ENCODE measurements at regions not wholly inside any gene's neighbourhood (a gene's known extent, or its start where the extent isn't known, plus 50 kb on each side); places are given as distances from the start of the nearest gene placed in this dataset.
A peak's percentile ranks its signal among the peaks of the same experiment; 100 is the strongest.

DNA sequence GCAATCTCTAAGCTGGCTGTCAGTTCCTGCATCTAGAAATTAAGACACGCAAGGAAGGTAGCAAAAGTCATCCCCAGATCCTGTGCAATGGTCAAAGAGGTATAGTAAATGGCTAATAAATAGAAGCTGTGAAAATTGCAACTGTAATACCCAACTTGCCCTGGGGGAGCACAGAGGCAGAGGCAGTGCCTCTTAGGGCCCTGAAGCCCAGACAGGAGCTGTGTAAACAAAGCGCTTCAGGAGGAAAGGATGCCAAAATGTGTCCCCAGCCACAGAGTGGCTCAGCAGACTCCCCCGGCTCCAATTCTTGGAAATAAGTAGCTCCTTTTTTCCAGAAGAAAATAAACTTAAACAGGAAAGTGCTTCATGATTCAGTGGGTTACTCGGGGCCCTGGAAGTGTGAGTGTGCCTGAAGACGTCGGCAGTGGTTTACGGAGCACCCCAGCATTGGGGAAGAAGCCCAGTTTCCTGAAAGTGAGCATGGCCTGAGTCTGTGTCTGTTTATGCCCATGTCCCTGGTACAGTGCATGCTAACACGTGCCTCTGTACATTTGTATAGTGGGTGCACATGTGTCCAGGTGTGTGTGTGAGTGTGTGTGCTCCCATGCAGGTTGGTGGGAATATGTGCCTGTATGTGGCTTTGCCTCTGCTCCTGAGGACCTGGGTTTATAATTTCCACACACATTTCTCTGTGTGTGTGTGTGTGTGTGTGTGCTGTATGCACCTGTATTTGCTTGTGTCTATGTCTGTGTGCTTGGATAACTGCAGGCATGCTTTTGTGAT, 246.7 kb downstream of the MAFB start:
- DNase-seq = peak; percentile 38

DNA sequence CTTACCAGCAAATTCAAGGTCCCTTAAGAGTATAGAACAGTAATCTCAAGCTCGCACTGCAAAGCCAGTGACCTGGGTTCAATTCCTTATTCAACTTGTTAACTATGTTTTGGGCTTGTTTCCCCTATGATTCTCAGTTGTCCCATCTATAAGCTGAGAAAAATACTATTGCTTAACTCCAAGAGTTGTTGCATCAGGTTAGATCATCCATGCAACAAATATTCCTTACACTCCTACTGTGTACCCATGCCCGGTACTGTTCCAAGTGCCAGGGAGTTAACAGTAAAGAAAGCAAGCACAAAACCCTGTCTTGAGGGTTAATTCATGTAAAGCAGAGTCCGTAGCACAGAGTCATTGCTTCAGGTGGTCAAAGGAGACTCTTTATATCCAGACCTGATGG, 247.3 kb downstream of the MAFB start:
- no peak for DNase-seq

- DNase-seq = no peak
Measured at GRCh38 chr20:40438161-40438830, 250.7 kb downstream of the MAFB start.

DNA sequence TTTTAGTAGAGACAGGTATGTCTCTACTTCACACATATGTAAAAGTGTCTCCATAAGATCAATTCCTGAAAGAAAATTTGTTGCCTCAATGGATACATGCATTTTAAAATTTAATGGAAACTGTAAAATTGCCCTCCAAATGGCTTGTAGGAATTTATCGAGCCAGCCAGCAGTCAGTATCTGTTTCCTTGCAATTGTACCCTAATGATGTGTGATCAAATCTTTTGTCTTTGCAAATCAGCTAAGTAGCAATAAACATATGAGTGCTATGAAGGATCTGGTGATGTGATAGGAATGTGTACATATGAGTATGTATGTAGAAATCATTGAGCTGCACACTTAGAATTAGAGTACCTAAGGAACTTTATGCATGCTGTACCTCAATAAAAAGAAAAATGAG, 253.0 kb downstream of the MAFB start:
- DNase-seq = no peak

GRCh38 chr20:40435146-40435895, 253.7 kb downstream of the MAFB start:
- no peak for DNase-seq

- no peak for DNase-seq
Measured at GRCh38 chr20:40434122-40434521, 254.9 kb downstream of the MAFB start.

DNA sequence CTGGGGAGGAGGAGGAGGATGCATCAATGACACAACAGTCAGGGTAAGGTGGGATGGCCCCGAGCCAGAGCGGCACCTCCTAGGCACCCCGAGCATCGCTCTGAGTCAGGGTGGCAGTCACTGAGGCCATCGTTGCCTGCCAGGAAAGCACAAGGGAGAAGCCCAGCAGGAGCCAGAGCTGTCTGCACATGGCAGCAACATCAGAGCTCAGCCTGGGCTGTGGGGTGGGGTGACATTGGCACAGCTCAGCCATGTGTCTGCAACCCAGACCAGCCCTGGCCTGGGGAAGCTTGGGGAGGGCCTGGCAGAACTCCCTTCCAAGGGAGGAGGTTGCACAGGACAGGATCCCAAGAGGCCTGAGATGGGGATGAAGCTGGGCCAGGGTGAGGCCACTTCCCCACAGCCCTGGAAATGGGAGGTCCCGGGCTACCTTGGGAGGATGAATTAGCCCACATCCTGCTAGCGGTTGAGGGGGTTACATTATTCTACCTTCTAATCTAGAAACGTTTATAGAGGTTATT, 255.6 kb downstream of the MAFB start:
- no peak for DNase-seq

DNA sequence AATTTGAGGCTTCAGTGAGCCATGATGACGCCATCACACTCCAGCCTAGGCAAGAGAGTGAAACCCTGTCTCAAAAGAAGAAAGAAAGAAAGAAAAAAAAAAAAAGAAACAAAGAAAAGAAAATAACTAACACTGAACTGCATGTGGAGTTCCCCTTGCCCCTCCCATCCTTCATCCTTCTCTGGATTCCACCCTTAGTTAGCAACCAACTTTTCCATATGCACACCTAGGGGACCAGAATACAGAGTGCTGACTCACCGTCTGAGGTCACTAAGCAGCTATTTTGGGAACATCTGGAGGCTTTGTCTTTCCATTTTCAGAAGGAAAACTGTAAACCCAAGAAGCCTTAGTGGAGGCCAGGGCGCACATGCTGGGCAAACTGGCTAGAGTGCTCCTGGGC, 257.4 kb downstream of the MAFB start:
- no peak for DNase-seq

DNA sequence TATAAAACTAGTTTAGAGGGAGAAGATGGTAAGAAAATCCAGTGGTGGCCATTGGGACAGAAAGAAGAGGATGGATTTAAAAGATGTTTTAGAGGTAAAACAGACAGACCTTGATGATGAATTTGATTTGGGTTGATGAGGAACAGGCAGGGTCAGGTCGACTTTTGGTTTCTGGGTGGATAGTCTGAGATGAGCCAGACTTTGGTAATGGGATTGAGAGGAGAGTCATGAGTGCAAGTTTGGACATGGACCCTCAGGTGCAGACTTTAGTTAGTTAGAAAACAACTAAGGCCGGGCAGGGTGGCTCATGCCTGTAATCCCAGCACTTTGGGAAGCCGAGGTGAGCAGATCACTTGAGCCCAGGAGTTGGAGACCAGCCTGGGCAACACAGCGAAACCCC, 257.9 kb downstream of the MAFB start:
- no peak for DNase-seq

GRCh38 chr20:40427026-40427425, 262.0 kb downstream of the MAFB start:
- no peak for DNase-seq

GRCh38 chr20:40424695-40425094, 264.3 kb downstream of the MAFB start:
- DNase-seq = no peak

GRCh38 chr20:40422656-40423055, 266.4 kb downstream of the MAFB start:
- DNase-seq = no peak

GRCh38 chr20:40416274-40416673, 272.8 kb downstream of the MAFB start:
- no peak for DNase-seq

DNA sequence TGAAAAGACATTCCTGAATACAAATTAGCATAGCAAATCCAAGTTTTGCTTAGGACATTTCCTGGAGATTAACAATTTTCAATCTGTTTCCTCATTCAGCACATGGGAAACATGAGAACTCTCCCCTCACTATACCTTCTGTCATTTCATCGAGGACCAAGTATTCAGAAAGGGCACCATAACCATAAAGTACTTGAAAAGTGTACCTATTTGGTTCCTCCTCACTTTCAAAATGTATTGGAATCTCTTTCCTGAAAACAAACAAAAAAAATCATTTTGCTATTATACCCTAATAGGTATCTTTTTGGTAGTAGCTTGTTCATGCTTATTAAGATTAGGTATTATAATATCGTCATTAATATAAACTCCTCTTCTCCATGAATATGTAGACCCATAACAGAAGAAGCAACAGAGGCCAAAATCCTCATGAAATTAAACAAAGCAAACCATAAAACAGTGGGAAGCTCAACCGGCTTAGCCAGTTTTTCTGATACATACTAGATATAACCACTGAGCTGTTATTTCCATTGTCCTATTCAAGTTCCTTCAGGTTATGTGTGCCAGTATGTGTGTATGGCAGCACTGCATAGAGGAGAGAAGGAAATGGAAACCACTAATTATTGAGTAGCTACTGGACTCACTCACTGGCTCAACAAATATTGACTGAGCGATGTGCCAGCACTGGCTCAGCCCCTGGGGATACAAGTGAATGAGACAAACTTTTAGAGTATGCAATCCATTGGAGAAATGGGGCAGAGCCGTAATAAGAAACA, 274.0 kb downstream of the MAFB start:
- DNase-seq = peak; percentile 29

DNA sequence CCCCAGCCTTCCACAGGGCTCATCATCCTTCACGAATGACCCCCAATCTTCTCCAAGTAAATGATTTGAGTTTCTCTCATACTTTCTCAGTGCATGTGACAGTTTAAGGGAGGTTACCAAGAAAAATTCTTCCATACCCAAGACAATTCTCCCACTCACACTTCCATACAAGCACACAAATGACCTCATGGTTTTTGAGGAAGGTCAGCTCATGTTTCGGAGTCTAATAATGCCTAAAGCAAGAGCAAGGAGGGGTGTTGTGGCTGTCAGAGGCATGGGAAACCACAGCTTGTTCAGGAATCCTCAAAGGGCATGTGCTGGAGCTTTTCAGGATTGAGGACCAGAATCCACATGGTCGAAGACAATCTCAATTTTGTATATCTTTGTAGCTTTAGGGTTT, 279.0 kb downstream of the MAFB start:
- DNase-seq = no peak

DNA sequence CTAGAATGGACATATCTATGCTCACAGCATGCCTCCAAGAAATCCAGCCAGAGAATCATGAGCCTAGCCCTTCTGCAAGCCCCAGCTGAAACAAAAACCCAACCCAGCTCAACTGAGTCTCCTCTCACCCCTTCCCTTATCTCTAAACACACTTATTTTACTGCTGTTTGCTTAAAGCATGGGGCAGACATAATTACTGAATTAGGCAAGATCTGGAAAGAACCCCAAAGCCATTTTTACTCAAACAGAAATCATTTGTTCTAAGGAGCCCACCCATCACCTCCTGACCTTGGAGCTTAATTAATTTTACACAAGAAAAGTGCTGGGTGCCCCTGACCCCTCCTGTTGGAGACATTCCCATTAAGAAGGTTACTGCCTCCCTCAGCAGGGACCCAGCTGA, 291.6 kb downstream of the MAFB start:
- no peak for DNase-seq

GRCh38 chr20:40393197-40394079, 295.6 kb downstream of the MAFB start:
- no peak for DNase-seq

DNA sequence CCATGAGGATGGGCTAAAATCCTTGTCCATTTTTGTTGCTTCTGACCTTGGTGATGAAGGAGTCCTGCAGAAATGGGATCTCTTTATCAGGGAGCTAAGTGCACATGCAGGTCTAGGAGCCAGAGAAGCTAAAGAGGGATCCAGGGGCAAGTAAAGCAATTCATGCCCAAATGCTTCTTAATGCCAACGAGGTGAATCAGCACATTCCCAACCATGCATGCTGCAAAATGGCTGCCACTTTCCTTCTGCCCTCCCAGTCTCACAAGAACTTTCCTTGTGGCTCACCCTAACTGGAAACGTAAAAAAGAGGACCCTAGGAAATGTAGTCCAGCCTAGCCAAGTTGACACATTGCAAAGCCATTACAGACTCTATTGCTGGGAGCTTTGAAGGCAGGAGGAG, 298.4 kb downstream of the MAFB start:
- DNase-seq = no peak

GRCh38 chr20:40370800-40371199, 318.2 kb downstream of the MAFB start:
- DNase-seq = peak; percentile 26

DNA sequence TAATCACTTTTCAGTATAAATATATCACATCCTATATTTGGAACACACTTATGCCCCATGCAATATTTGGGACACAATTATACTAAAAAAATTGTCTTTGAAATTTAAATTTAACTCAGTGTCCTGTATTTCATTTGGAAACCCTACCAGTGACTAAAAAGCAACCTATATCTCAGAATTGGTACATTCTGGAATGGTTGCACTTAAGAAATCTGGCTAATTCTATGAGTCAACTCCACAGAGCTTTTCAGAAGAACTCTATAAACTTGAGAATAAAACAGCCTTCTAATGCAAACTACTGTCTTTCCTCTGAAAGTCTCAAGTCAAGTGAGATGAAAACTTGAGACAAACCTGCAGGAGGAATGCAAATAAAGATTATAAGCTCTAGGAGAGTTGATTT, 320.2 kb downstream of the MAFB start:
- DNase-seq = no peak

DNA sequence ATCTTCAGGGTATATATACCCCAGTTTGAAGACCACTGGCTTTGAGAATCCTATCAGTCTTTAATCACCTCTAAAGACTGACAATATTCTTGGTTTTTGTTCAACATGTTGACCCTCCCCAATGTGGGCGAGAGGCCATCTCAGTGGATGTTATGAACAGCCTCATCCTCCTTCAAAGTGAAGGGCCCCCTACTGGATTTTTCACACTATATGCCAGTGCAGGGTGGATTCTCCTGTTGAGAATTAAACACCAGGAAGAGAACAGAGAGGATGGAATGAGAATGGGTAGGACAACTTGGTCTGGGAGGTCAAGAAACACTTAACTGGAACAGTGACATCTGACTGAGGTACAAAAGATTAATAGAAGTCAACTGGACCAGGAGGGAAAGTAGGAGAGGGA, 327.1 kb downstream of the MAFB start:
- no peak for DNase-seq

Measured in femur (tissue), 1 donor.